ENCODE measurements at regions not wholly inside any gene's neighbourhood (a gene's known extent, or its start where the extent isn't known, plus 50 kb on each side); places are given as distances from the start of the nearest gene placed in this dataset.

DNA sequence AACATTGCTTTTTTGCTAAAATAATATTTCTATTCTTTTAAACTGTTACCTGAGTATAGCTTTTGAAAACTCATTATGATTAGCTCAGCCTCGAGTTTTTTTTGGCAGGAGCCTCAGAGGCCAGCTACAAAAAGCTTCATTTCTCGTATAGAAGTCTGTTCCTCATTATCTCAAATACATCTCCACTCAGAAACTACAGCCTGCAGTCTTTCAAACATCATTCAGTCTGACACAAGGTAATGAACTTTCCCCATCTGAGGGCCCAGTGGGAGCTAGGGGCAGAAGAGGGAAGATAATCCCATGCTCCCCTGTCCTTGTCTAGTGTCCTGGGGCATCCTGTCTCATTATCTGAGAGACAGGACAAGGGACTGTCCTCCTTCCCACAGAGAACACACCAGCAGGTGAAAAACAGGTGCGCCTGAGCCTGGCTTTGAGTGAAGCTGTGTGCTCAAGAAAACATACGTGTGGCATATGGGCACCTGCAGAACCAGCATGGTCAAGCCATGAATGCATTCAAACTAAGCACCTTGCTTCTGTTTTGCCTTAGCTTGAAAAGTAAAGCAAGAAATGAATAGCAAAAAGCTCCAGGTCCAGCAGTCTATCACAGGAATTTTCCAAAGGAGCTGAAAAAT, 247.5 kb downstream of the MREG start:
- DNase-seq = no peak

DNA sequence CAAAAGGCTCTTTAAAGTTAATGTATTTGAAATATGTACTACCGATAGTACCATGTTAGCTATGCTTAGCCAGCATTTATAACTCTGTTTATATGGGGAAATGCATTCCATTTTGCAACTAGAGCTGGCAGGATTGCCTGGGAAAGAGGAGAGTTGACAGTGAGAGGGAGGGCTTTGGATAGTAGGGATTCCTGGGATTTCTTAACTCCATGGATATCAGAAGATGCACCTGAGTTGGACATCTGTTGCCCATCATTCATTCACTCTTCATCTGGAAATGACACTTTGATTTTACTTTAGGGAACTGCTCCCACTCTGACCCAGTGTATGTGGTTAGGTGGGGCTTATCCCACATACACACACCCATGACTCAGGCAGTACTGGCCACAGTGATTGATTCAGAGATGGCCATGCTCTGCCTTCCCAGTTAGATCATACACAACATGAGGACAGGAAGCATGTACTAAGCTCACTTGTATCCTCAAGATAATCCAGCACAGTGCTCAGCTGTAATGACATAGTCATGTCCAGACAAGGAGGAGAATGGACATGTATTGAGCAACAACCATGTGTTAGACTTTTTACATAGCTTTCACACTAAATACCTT, 248.8 kb downstream of the MREG start:
- DNase-seq = no peak

DNA sequence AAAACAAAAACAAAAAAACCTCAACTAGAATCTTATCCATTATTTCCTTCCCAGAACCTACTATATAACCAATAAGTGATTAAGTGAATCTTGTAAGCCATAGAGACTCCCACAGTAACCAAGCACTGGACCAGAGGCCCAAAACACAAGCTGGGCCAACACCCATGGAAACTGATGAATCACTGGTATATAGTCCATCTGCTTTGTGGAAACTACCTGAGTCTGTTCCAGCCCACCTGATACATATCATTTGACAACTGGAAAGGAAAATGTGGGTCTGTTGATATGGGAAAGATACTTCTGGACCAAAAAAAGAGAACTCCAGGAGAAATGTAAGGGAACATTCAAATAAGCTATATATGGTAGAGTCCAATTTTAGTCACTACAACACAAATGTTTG, 252.8 kb downstream of the MREG start:
- no peak for DNase-seq

DNA sequence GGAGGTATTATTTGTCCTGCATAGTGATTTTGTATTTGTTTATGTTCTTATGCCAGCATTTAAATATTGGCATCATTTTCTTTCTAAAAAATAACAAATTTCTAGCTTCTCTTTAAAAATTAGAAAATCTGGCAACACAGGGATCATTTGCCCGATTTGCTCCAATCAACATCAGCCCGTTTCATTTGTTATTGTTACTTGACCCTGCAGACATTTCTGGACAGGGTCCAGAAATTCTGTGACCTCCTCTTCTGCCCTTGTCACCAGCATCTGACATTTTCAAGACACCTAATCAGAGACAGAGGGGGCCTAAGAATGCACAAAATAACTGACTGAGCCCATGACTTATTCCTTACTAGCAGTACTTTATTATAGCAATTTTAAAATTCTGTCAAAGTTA, 253.3 kb downstream of the MREG start:
- no peak for DNase-seq

GRCh38 chr2:215758691-215759090, 254.7 kb downstream of the MREG start:
- no peak for DNase-seq

- DNase-seq = no peak
Measured at GRCh38 chr2:215756346-215756730, 257.0 kb downstream of the MREG start.

- DNase-seq = no peak
Measured at GRCh38 chr2:215755641-215756345, 257.6 kb downstream of the MREG start.

DNA sequence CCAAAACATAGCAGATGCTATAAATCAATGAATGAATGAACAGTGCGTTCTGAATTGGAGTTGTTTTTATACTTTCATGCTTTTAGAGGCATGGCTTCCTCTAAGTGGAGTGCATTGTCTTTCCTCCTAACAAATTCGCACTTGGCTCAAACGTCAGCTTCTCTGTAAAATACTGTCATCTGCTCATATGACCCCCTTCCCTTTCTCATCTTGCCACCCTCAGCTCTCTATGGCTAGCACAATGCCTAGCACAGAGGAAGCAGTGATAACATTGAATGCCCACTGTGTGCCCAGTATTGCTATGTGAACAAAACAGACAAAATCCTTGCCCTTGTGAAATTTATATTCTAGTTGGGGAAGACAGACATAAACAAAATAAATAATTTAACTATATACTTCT, 258.8 kb downstream of the MREG start:
- no peak for DNase-seq

GRCh38 chr2:215753808-215754207, 259.5 kb downstream of the MREG start:
- DNase-seq = no peak

GRCh38 chr2:215752991-215753390, 260.4 kb downstream of the MREG start:
- no peak for DNase-seq

- no peak for DNase-seq
Measured at GRCh38 chr2:215752436-215752835, 260.9 kb downstream of the MREG start.

DNA sequence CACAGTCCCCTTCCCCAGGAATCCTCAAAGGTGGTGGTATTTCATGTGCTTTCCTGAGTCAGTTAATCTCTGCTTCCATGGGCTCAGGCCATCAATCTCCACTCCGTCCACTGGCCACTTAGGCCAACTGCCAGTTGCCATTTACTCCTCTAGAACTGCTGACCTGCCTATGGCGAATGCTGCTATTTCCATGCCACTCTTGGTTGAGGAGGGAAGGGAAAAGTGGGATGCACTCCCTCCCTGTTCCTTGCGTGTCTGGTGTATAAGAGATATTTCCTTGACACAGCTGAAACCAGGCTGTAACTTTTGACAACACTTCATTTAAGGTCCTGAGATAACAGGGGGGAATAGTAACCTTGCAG, 261.5 kb downstream of the MREG start:
- no peak for DNase-seq

GRCh38 chr2:215751200-215751910, 262.0 kb downstream of the MREG start:
- DNase-seq = no peak

GRCh38 chr2:215750763-215751162, 262.6 kb downstream of the MREG start:
- no peak for DNase-seq

DNA sequence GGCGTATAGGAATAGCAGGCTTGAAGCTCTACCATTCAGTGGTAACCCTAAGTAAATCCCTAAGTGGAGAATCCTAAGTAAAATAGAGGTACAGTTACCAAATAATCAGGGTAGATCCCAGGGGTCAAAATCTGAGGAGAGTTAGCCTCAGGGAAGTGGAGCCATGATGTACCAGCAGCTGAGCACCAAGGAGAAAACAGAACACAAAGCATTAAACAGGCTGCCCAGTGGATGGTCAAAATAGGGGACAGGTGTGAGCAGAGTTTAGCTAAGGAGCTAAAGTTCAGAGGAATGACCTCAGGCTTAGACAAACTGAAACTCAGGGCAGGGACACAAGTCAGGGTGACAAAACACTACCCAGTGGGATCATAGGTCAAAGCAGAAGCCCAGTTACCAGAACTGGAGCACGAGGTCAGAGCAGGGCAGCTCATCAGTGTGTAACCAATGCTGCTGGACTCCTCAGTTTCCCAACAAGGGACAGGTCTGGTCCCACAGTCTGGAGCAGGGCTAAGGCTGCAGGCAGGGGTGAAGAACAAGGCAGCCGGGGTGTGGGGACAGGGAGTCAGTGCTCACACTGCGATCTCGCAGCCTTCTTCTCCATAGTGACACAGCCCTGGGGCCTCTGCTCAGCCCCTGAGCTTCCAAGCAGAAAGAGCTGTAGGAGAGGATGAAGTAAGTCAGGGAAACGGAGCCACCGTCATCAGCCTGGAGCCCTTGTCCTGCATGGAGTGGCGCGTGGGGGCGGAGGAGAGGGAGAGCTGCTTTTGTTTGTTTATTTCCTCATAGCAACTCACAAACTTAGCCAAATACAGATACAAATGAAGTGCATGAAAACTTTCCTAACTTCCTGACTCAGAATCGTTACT, 264.0 kb downstream of the MREG start:
- DNase-seq = no peak

GRCh38 chr2:215748446-215748845, 264.9 kb downstream of the MREG start:
- DNase-seq = no peak

- DNase-seq = no peak
Measured at GRCh38 chr2:215746887-215747615, 266.3 kb downstream of the MREG start.

DNA sequence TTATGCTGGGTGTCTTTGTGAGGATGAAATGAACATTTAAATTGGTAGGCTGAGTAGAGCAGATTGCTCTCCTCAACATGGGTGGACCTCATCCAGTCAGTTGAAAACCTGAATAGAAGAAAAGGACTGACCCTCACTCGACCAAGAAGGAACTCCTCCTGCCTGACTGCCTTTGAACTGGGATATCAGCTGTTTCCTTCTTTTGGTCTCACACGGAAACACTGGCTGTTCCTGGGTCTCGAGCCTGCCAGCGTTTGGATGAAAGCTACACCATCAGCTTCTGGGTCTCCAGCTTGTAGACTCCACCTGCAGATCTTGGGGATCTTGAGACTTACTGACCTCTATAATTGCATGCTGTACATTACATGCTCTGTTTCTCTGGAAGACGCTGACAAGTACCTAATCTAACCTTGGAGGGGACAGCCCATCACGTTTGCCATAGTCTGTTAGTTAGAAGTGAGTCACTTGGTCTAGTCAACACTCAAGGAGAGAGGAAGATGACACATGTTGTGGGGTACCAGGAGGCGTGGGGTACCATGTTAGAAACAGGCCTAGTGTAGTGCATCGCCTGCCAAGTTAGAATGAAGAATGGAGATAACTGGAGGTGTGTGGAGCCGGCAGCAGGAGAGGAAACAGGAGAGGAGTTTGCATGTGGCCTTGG, 267.0 kb downstream of the MREG start:
- DNase-seq = no peak

DNA sequence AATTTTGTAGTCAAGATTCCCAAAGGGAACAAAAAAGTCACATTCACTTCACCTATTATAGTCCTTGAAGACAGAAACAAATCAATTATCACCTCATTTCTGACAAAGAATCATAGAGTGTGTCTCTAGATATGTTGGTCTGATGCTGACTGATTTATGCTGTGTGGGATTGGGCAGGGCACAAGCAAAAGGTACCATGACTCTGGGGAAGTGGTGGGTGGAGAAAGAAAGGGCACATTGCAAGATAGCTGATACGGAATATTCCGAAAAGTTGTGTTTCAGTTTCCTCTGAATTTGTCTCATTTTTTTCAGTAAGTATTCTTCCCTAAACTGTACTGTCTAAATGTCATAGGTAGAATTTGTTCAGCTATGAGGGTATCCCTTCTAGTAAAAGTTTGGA, 268.0 kb downstream of the MREG start:
- DNase-seq = no peak

GRCh38 chr2:215744514-215744913, 268.8 kb downstream of the MREG start:
- no peak for DNase-seq

DNA sequence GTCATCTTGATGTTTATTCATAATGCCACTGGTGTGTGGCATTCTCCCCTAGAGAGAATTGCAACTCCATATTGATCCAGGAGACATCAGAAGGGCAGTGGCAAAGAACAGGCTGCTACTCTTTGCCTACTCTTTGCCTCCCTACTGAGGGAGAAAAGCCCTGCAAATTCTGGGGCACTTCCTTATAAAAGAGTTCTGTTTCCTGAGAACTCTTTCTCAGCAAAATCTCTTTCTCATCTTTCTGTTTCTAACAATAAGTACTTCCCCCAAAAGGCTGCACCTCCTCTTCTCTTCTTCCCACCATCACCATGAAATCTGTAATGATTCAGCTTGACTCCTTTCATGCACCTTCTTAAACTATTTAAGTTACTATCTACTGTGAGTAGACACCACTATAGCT, 270.3 kb downstream of the MREG start:
- DNase-seq = no peak

- DNase-seq = no peak
Measured at GRCh38 chr2:215742021-215742420, 271.3 kb downstream of the MREG start.

Data from activated CD4-positive, alpha-beta T cell treated with anti-CD3 and anti-CD28 coated beads, Interleukin-2, amount 50 U/mL, for 4 hours (primary cell).